ENCODE measurements at regions not wholly inside any gene's neighbourhood (a gene's known extent, or its start where the extent isn't known, plus 50 kb on each side); places are given as distances from the start of the nearest gene placed in this dataset.

- Histone ChIP-seq H3K4me3 (ENCODE audit: low read depth, low read length) (no peak overlapping the region), H3K27me3 (ENCODE audit: control insufficient read depth, insufficient read depth, low read length) (no peaks in the 10 kb centered on the region), H3K9ac (ENCODE audit: low read depth, low read length) (no peak overlapping the region), H3K27ac (ENCODE audit: low read depth, low read length) (no peak overlapping the region), H3K36me3 (ENCODE audit: control insufficient read depth, insufficient read depth, low read length) (no peaks in the 10 kb centered on the region), H3K9me3 (ENCODE audit: control insufficient read depth, insufficient read depth, low read length) (no peaks in the 10 kb centered on the region), H3K4me1 (ENCODE audit: control insufficient read depth, insufficient read depth, low read length) (no peaks in the 10 kb centered on the region)
These were observed 441.0 kb downstream of the TXNL1 start for GRCh38 chr18:56197241-56197859.

DNA sequence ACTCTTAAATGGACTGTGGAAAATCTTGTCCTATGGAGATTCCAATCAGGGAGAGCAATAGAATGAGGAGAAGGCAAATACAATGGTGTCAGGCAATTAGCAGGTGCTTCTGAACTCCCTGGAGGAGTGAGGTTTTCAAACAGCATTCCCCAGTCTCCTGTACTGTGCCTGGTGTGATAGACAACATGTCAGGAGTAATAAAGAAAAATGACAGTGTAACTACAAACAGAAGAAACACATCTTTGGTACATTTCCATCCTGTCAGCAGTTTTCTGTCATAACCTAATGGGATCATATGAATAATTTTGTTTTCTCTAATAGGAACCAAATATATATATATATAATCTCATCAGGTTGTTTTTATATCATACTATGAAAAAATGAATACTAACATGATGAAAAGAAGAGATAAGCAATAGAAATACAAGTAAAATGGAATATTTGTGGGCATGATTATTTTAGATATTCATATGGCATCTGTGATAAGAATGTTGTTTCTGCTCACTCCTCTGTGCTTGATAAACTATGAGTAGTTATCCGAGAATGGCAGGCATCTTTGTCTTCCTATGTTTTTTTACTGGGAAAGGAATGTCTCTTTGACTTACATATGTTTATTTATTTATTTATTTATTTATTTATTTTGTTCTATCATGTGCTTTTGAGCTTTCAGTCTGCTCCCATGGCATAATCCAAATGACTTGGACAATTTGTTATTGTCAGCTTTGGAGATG is 441.7 kb downstream of the TXNL1 start:
- Histone ChIP-seq H3K4me1 (ENCODE audit: control insufficient read depth, insufficient read depth, low read length) (no peaks in the 10 kb centered on the region), H3K27ac (ENCODE audit: low read depth, low read length) (no peak overlapping the region), H3K4me3 (ENCODE audit: low read depth, low read length) (no peak overlapping the region), H3K27me3 (ENCODE audit: control insufficient read depth, insufficient read depth, low read length) (no peaks in the 10 kb centered on the region), H3K9ac (ENCODE audit: low read depth, low read length) (no peak overlapping the region), H3K36me3 (ENCODE audit: control insufficient read depth, insufficient read depth, low read length) (no peaks in the 10 kb centered on the region), H3K9me3 (ENCODE audit: control insufficient read depth, insufficient read depth, low read length) (no peaks in the 10 kb centered on the region)

DNA sequence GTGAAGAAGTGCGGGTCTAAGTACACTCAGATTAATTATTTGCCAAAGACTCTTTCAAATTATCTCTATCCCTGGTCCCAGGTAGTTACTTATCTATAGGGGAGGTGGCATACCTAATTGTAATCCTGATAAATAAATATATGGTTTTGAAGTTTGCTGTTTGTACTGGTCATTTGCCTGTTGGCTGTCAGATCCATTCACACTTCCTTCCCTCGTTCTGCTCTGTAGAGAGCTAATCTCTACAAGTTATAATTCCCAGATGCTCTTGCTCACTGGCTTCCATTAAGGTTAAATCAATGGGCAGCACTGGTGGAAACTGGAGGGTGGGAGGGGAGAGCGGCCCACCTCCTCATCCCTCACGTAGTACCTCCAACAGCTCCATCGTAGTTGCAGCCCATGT is 447.1 kb downstream of the TXNL1 start:
- no peak overlapping the region for H3K27ac ChIP-seq (ENCODE audit: low read depth, low read length)
- no peaks in the 10 kb centered on the region for H3K27me3 ChIP-seq (ENCODE audit: control insufficient read depth, insufficient read depth, low read length)
- no peak overlapping the region for H3K9ac ChIP-seq (ENCODE audit: low read depth, low read length)

GRCh38 chr18:56189615-56190014 is 448.8 kb downstream of the TXNL1 start:
- no peaks in the 10 kb centered on the region for H3K27me3 ChIP-seq (ENCODE audit: control insufficient read depth, insufficient read depth, low read length)
- no peak overlapping the region for H3K9ac ChIP-seq (ENCODE audit: low read depth, low read length)
- H3K4me1 ChIP-seq (ENCODE audit: control insufficient read depth, insufficient read depth, low read length), result no peaks in the 10 kb centered on the region
- H3K9me3 ChIP-seq (ENCODE audit: control insufficient read depth, insufficient read depth, low read length), result no peaks in the 10 kb centered on the region
- no peaks in the 10 kb centered on the region for H3K36me3 ChIP-seq (ENCODE audit: control insufficient read depth, insufficient read depth, low read length)
- H3K4me3 ChIP-seq (ENCODE audit: low read depth, low read length), result no peak overlapping the region
- no peak overlapping the region for H3K27ac ChIP-seq (ENCODE audit: low read depth, low read length)

More for the DNA sequence above, 447.1 kb downstream of the TXNL1 start:
- no peaks in the 10 kb centered on the region for H3K36me3 ChIP-seq (ENCODE audit: control insufficient read depth, insufficient read depth, low read length)
- H3K9me3 ChIP-seq (ENCODE audit: control insufficient read depth, insufficient read depth, low read length), result no peaks in the 10 kb centered on the region
- no peaks in the 10 kb centered on the region for H3K4me1 ChIP-seq (ENCODE audit: control insufficient read depth, insufficient read depth, low read length)
- H3K4me3 ChIP-seq (ENCODE audit: low read depth, low read length), result no peak overlapping the region

DNA sequence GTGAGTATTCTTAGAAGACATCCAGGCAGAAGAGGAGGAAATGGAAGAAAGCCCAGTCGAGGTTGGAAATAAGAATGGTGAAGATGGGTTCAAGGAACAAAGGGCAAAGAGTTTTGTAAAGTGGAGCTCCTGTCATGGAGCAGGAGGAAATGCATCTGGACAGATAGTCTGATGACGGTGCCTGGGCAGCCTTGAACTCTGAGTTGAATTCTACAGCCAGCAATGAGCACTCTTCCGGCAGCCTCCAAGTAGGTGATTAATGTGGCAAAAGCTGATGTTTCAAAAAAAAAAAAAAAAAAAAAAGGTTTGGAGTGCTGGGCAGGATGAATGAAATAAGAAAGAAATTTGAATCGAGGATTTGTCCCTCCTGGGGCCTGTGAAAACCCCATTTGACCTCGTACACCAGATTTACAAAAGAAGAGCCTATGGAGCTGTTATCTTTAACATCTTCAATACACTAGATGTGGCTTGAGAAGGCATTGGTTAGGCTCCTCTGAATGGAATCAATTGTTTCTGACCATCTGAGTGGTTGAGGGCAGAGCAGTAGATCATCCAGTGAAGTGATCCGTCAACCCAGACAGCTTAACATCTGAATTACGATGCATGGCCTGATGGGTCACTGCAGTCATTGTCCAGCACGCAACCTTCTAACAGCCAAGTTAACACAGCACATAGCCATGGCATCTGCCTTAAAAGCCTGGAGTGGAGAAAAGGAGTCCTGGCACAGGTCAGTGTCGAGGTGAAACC is 449.7 kb downstream of the TXNL1 start:
- no peaks in the 10 kb centered on the region for H3K4me1 ChIP-seq (ENCODE audit: control insufficient read depth, insufficient read depth, low read length)
- H3K27me3 ChIP-seq (ENCODE audit: control insufficient read depth, insufficient read depth, low read length), result no peaks in the 10 kb centered on the region
- H3K9me3 ChIP-seq (ENCODE audit: control insufficient read depth, insufficient read depth, low read length), result no peaks in the 10 kb centered on the region
- no peak overlapping the region for H3K4me3 ChIP-seq (ENCODE audit: low read depth, low read length)
- H3K36me3 ChIP-seq (ENCODE audit: control insufficient read depth, insufficient read depth, low read length), result no peaks in the 10 kb centered on the region
- H3K9ac ChIP-seq (ENCODE audit: low read depth, low read length), result no peak overlapping the region
- H3K27ac ChIP-seq (ENCODE audit: low read depth, low read length), result no peak overlapping the region

GRCh38 chr18:56186319-56186718 is 452.1 kb downstream of the TXNL1 start:
- H3K36me3 ChIP-seq (ENCODE audit: control insufficient read depth, insufficient read depth, low read length), result no peaks in the 10 kb centered on the region
- no peaks in the 10 kb centered on the region for H3K9me3 ChIP-seq (ENCODE audit: control insufficient read depth, insufficient read depth, low read length)
- H3K9ac ChIP-seq (ENCODE audit: low read depth, low read length), result no peak overlapping the region
- no peak overlapping the region for H3K27ac ChIP-seq (ENCODE audit: low read depth, low read length)
- no peaks in the 10 kb centered on the region for H3K4me1 ChIP-seq (ENCODE audit: control insufficient read depth, insufficient read depth, low read length)
- H3K4me3 ChIP-seq (ENCODE audit: low read depth, low read length), result no peak overlapping the region
- no peaks in the 10 kb centered on the region for H3K27me3 ChIP-seq (ENCODE audit: control insufficient read depth, insufficient read depth, low read length)

DNA sequence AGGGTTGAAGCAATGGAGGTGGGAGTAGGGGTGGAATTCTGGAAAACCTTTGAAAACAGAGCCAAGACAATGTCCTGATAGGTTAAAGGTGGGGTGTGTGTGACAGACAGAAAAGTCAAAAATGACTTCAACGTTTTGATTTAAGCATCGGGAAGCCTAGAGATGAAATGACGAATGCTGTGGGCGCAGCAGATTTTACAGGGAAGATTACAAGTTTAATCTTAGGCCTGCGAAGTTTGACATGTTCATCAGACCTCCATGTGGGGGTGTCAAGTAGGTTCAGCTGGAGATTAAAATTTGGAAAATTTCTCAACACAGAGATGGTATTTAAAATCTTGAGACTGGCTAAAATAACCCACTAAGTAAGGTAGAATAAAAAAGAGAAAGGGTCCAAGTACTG is 453.3 kb downstream of the TXNL1 start:
- no peaks in the 10 kb centered on the region for H3K4me1 ChIP-seq (ENCODE audit: control insufficient read depth, insufficient read depth, low read length)
- H3K27ac ChIP-seq (ENCODE audit: low read depth, low read length), result no peak overlapping the region
- H3K27me3 ChIP-seq (ENCODE audit: control insufficient read depth, insufficient read depth, low read length), result no peaks in the 10 kb centered on the region
- no peak overlapping the region for H3K4me3 ChIP-seq (ENCODE audit: low read depth, low read length)
- no peaks in the 10 kb centered on the region for H3K36me3 ChIP-seq (ENCODE audit: control insufficient read depth, insufficient read depth, low read length)
- no peaks in the 10 kb centered on the region for H3K9me3 ChIP-seq (ENCODE audit: control insufficient read depth, insufficient read depth, low read length)
- H3K9ac ChIP-seq (ENCODE audit: low read depth, low read length), result no peak overlapping the region

DNA sequence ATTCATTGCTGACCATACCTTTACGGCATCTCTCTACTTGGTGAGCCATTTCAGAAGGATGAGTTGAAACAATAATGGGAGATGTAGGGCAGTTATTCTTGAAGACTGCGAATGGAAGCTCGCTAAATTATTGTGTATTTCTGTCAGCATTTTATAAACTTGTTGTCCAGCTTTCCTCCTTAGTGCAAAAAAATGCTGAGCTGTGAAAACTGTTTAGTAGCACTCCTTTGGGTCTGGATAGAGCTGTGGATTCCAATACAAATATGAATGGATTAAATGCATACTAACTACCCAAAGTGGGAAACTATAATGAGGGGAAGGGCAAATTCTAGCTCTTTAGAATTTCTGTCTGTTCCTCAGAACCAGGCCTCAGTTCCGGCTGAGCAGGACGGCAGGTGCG is 461.6 kb downstream of the TXNL1 start:
- H3K4me3 ChIP-seq (ENCODE audit: low read depth, low read length), result no peak overlapping the region
- no peaks in the 10 kb centered on the region for H3K36me3 ChIP-seq (ENCODE audit: control insufficient read depth, insufficient read depth, low read length)
- H3K27me3 ChIP-seq (ENCODE audit: control insufficient read depth, insufficient read depth, low read length), result no peaks in the 10 kb centered on the region
- peaks cover 14% of the 10 kb centered on the region for H3K4me1 ChIP-seq (ENCODE audit: control insufficient read depth, insufficient read depth, low read length)
- H3K9ac ChIP-seq (ENCODE audit: low read depth, low read length), result no peak overlapping the region
- H3K9me3 ChIP-seq (ENCODE audit: control insufficient read depth, insufficient read depth, low read length), result no peaks in the 10 kb centered on the region
- no peak overlapping the region for H3K27ac ChIP-seq (ENCODE audit: low read depth, low read length)

DNA sequence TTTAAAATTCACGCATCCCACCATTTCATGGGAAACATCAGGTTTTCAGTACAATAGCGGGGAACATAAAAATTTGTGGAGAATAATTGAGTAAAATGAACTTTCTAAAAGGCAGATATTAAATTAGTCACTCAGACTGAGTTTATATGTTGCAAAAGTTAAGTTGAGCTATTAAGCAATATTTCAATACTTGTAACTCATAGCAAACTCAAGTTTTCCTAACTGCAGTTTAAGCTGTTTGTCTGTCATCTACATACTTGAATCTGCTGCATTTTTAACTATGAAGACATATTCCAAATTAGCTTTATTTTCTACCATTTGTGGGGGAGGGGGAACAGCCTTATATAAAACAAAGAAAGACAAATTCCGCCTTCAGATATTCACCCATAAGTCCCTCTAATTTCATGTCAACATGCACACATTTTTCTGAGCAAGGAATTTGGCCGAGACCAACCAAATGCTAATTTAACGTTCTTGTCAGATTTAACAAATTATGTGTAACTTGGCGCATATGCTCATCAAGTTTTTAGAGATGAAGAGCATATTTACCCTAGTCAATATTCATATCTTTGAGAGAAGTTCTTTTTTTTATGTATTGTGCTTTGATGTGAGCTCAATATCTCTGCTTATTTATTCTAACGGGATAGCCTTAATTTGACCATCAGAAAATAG is 462.9 kb downstream of the TXNL1 start:
- Histone ChIP-seq H3K4me1 (ENCODE audit: control insufficient read depth, insufficient read depth, low read length) (peaks cover 14% of the 10 kb centered on the region), H3K9me3 (ENCODE audit: control insufficient read depth, insufficient read depth, low read length) (no peaks in the 10 kb centered on the region), H3K4me3 (ENCODE audit: low read depth, low read length) (no peak overlapping the region), H3K27ac (ENCODE audit: low read depth, low read length) (no peak overlapping the region), H3K27me3 (ENCODE audit: control insufficient read depth, insufficient read depth, low read length) (no peaks in the 10 kb centered on the region), H3K36me3 (ENCODE audit: control insufficient read depth, insufficient read depth, low read length) (no peaks in the 10 kb centered on the region), H3K9ac (ENCODE audit: low read depth, low read length) (no peak overlapping the region)

DNA sequence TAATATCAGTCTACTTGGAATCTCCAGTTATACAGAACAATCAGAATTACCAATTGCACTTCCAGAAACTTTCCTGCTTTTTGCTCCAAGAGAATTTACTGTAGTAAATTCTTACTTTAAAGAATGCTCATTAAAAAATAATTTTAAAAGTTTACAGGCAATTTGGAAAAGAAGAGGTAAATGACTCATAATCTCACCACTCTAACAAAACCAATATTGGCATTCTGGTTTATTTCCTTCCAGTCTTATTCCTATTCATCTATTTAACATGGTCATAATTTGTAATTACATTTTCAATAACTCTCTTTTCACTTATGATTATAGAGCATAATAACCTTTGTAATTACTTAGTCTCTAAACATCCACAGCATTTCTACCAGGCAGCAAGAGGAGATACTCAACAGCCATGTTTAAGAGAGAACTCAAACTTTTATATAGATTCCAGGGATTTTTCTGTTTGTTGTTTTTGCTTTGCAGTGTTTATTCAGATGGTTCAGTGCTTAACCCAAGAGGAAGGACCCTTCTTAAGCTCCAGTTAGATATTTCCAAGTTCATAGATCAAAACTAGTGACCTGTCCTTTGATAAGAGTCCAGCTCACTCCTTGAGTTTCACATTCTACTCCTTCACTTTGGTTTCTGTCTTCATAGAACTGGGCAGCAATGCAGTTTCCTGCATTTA is 464.7 kb downstream of the TXNL1 start:
- no peak overlapping the region for H3K4me3 ChIP-seq (ENCODE audit: low read depth, low read length)
- H3K4me1 ChIP-seq (ENCODE audit: control insufficient read depth, insufficient read depth, low read length), result peaks cover 17% of the 10 kb centered on the region
- H3K27me3 ChIP-seq (ENCODE audit: control insufficient read depth, insufficient read depth, low read length), result no peaks in the 10 kb centered on the region
- no peak overlapping the region for H3K9ac ChIP-seq (ENCODE audit: low read depth, low read length)
- no peak overlapping the region for H3K27ac ChIP-seq (ENCODE audit: low read depth, low read length)
- no peaks in the 10 kb centered on the region for H3K36me3 ChIP-seq (ENCODE audit: control insufficient read depth, insufficient read depth, low read length)
- no peaks in the 10 kb centered on the region for H3K9me3 ChIP-seq (ENCODE audit: control insufficient read depth, insufficient read depth, low read length)

All from HUES48 (cell line).